K562 (cell line): ENCODE measurements at regions not wholly inside any gene's neighbourhood (a gene's known extent, or its start where the extent isn't known, plus 50 kb on each side); places are given as distances from the start of the nearest gene placed in this dataset.

Experiments
- ATAC-seq: fragments of 200-7000 bp; cut with Tn5 transposase; 3 replicates; pipeline ENCODE4 v1.9.1; 2020; ENCODE audit warnings: moderate library complexity
- BruUV-seq: library from RNA; stranded (reverse); fragments of 400-500 nt; replicated peaks from 2 replicates; lab custom pipeline; 2021; lab: Mats Ljungman, UMichigan
- CTCF ChIA-PET: fragments of 300-600 bp; formaldehyde crosslinking; extraction: SDS; loops from one replicate; lab custom pipeline; 2021; ENCODE audit warnings: low intra/inter-chr PET ratio; lab: Yijun Ruan, JAX
- POLR2A ChIA-PET: fragments of 300-600, 350-650 bp; sonication (Branson Sonifier 250); formaldehyde crosslinking; extraction: SDS; loops from one replicate; lab custom pipeline; 2021; ENCODE audit warnings: antibody characterized with exemption, inconsistent platforms; lab: Yijun Ruan, JAX
- DNase-seq, 4 experiments: peaks; one replicate each; pipeline versions ENCODE4 v3.0.0 to v3.0.0-alpha.2; 2011 to 2018; ENCODE audit warnings: low spot score in 3 of 4, mixed read lengths in 3 of 4; ENCODE audit errors: extremely low read depth in 1 of 4
- FAIRE-seq: peaks from 2 replicates; lab custom pipeline; 2011; peaks lifted over from hg19 to GRCh38; lab: Jason Lieb, UNC
- H2AFZ ChIP-seq: 2 replicates; pipeline ENCODE4 v1.6.0; 2011; ENCODE audit warnings: low read depth, low read length, control low read depth, inconsistent platforms
- H3K27ac ChIP-seq: fragments of 200-600 bp; 3 replicates; pipeline ENCODE4 v1.8.0; 2011; ENCODE audit warnings: low read depth, mild to moderate bottlenecking, control low read depth, inconsistent platforms, low read length, moderate library complexity, mixed read lengths; ENCODE audit errors: extremely low read depth
- H3K27me3 ChIP-seq, 2 experiments: fragments of 300-600 bp in 1 of 2; 2 replicates in 1 of 2; 3 replicates in 1 of 2; pipeline versions ENCODE4 v1.6.0 to v1.8.0; 2011; ENCODE audit warnings: inconsistent platforms in 2 of 2, low read length in 2 of 2, mild to moderate bottlenecking in 1 of 2, mixed read lengths in 1 of 2, moderate library complexity in 1 of 2; ENCODE audit not compliant: control insufficient read depth in 2 of 2, insufficient read depth in 2 of 2
- H3K36me3 ChIP-seq: fragments of 300-600 bp; 3 replicates; pipeline ENCODE4 v1.8.0; 2011; ENCODE audit warnings: mild to moderate bottlenecking, low read length, inconsistent platforms; ENCODE audit not compliant: control insufficient read depth, insufficient read depth
- H3K4me1 ChIP-seq, 2 experiments: fragments of 200-600 bp in 1 of 2; replicated peaks in 1 of 2; 2 replicates in 1 of 2; 3 replicates in 1 of 2; pipeline versions ENCODE4 v1.5.1 to v1.8.0; 2011; ENCODE audit warnings: inconsistent platforms in 2 of 2, low read length in 2 of 2, mild to moderate bottlenecking in 1 of 2, mixed read lengths in 1 of 2, moderate library complexity in 1 of 2; ENCODE audit not compliant: control insufficient read depth in 2 of 2, insufficient read depth in 2 of 2
- H3K4me2 ChIP-seq: 2 replicates; pipeline ENCODE4 v1.6.1; 2011; ENCODE audit warnings: low read length, control low read depth, inconsistent platforms, mixed read lengths; ENCODE audit not compliant: insufficient read depth
- H3K4me3 ChIP-seq: fragments of 200-600 bp; sonication (generic), shearing (Covaris generic); 2 replicates; pipeline ENCODE4 v1.5.1; 2016; ENCODE audit warnings: control low read depth, inconsistent platforms
- H3K79me2 ChIP-seq: fragments of 200-600 bp; 3 replicates; pipeline ENCODE4 v1.8.0; 2011; ENCODE audit warnings: low read length, inconsistent platforms; ENCODE audit not compliant: control insufficient read depth, insufficient read depth
- H3K9ac ChIP-seq, 2 experiments: 2 replicates each; pipeline versions ENCODE4 v1.6.0 to v1.6.1; 2011; ENCODE audit warnings: low read depth in 2 of 2, low read length in 2 of 2, control low read depth in 1 of 2, inconsistent platforms in 1 of 2, mild to moderate bottlenecking in 1 of 2, mixed read lengths in 1 of 2; ENCODE audit not compliant: insufficient read depth in 1 of 2
- H3K9me1 ChIP-seq: one replicate; pipeline ENCODE4 v1.6.0; 2011; ENCODE audit warnings: inconsistent platforms, mild to moderate bottlenecking, low read length, moderate library complexity; ENCODE audit not compliant: control insufficient read depth, insufficient read depth
- H3K9me3 ChIP-seq: replicated peaks from 2 replicates; pipeline ENCODE4 v1.5.1; 2011; ENCODE audit warnings: low read depth, low read length, inconsistent platforms; ENCODE audit not compliant: control insufficient read depth, insufficient read depth
- H4K20me1 ChIP-seq: replicated peaks from 2 replicates; pipeline ENCODE4 v1.6.1; 2011; ENCODE audit warnings: low read length, inconsistent platforms, mixed read lengths; ENCODE audit not compliant: control insufficient read depth, insufficient read depth
- CBX2 ChIP-seq: fragments of 200-600 bp; sonication (generic); IDR thresholded peaks from one replicate; pipeline ENCODE4 v1.6.1; 2012; ENCODE audit warnings: mild to moderate bottlenecking, low read length, inconsistent platforms; ENCODE audit not compliant: insufficient read depth, poor library complexity, severe bottlenecking
- CEBPG ChIP-seq, 3 experiments: fragments of 200-800 bp in 1 of 3; sonication (Bioruptor generic) in 1 of 3; sonication (generic) in 1 of 3; formaldehyde crosslinking in 1 of 3; IDR thresholded peaks in 2 of 3; conservative IDR thresholded peaks in 1 of 3; 2 replicates each; pipeline versions ENCODE4 v1.6.1 to v1.8.0; 2016 to 2022; ENCODE audit warnings: missing compliant biosample characterization in 2 of 3, missing genetic modification characterization in 2 of 3, mild to moderate bottlenecking in 1 of 3, missing genetic modification reagents in 1 of 3
- FOXM1 ChIP-seq, 2 experiments: fragments of 450-650 bp in 1 of 2; sonication (generic) in 1 of 2; formaldehyde crosslinking in 1 of 2; IDR thresholded peaks; 2 replicates each; pipeline versions ENCODE4 v1.6.1 to v1.9.0; 2017 to 2022; ENCODE audit warnings: low read depth in 2 of 2, mild to moderate bottlenecking in 2 of 2, missing genetic modification reagents in 1 of 2, moderate library complexity in 1 of 2
- ZKSCAN8 ChIP-seq: fragments of 200-800 bp; sonication (Bioruptor generic); IDR thresholded peaks from 2 replicates; pipeline ENCODE4 v1.6.1; 2016; ENCODE audit warnings: missing genetic modification characterization, missing compliant biosample characterization
- ZNF57 ChIP-seq: fragments of 450-650 bp; formaldehyde crosslinking; IDR thresholded peaks from 2 replicates; pipeline ENCODE4 v1.4.0; 2020; ENCODE audit warnings: mild to moderate bottlenecking, moderate library complexity
- WGBS: fragments of 100-300 bp; shearing (Covaris generic); methylation state at CpG from one replicate; pipeline ENCODE4 v1.1.6; 2016; ENCODE audit warnings: low coverage, mixed read lengths; ENCODE audit not compliant: insufficient coverage; ENCODE audit errors: missing lambda C conversion rate; 5-methylcytosine and 5-hydroxymethylcytosine counted together
- in situ Hi-C: fragments of 300-500 bp; cut with MboI; formaldehyde crosslinking; loops from 4 replicates; pipeline ENCODE4 v1.15.0; 2018; ENCODE audit warnings: inconsistent platforms, mixed read lengths
- intact Hi-C: fragments of 100-400 bp; cut with micrococcal nuclease; formaldehyde crosslinking; loops from 2 replicates; pipeline ENCODE4 v1.14.2; 2022
- TF ChIP-seq, protein P1 (sequence below): fragments of 200-800 bp; sonication (Bioruptor generic); IDR thresholded peaks from 2 replicates; pipeline ENCODE4 v1.6.1; 2017; ENCODE audit warnings: missing genetic modification characterization, missing compliant biosample characterization
- TF ChIP-seq, protein P2 (sequence below), 2 experiments: fragments of 450-650 bp in 1 of 2; sonication (generic) in 1 of 2; formaldehyde crosslinking in 1 of 2; IDR thresholded peaks; 2 replicates each; pipeline versions ENCODE4 v1.7.1 to v1.9.0; 2016 to 2022; ENCODE audit warnings: inconsistent platforms in 1 of 2, mild to moderate bottlenecking in 1 of 2, missing genetic modification reagents in 1 of 2
- TF ChIP-seq, protein P3 (sequence below): fragments of 450-650 bp; conservative IDR thresholded peaks from 2 replicates; pipeline ENCODE4 v1.6.1; 2016; ENCODE audit warnings: missing genetic modification characterization, low read depth, mild to moderate bottlenecking, control low read depth, missing compliant biosample characterization

DNA sequence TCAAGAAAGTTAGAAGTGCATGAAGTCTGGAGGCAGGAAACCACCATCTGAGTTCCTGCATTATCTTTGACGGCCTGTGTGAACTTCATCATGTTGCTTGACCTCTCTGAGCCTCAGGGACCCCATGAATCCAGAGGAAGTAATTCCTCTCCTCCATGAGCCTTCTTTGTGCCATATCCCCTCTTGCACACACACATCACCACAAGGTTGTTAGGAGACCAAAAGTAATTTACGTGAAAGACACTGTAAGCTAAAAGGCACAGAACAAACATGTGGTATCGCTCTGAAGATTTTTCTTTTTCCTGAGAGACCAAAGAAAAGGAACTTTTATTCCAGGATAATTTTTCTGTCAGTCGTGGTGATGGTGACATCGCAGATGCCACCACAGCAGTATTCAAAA is 55.9 kb upstream of the BCL6 start:
- no TSS peak for BruUV-seq
- Histone ChIP-seq H4K20me1 (no peaks in the 10 kb centered on the region), H2AFZ (no peak overlapping the region), H3K27ac (no peak overlapping the region), H3K9me1 (no peaks in the 10 kb centered on the region), H3K36me3 (no peaks in the 10 kb centered on the region), H3K79me2 (no peaks in the 10 kb centered on the region), H3K9ac (no peak overlapping the region), H3K27me3 (peaks cover 2 to 29% of the 10 kb centered on the region in 2 experiments; a peak in 4 of 5 replicates), H3K4me2 (no peak overlapping the region), H3K4me1 (no peaks in the 10 kb centered on the region), H3K4me3 (no peak overlapping the region), H3K9me3 (no peaks in the 10 kb centered on the region)
- ChIA-PET POLR2A (interaction anchor here (0.9 kb wide), 1 partner anchor 11 kb away, joined by 4 read pairs; no protein-coding TSS in a partner anchor), CTCF (no interaction called here)
- 2% methylated on average over 5 of the region's 5 CpGs for WGBS
- in situ Hi-C loops: no loop called here
- DNase-seq (no peak), ATAC-seq (no peak), FAIRE-seq (no peak)
- intact Hi-C loops: no loop called here
- no peak for TF ChIP-seq ZNF57 (CRISPR knock-in tag)
- TF ChIP-seq, protein P1, sequence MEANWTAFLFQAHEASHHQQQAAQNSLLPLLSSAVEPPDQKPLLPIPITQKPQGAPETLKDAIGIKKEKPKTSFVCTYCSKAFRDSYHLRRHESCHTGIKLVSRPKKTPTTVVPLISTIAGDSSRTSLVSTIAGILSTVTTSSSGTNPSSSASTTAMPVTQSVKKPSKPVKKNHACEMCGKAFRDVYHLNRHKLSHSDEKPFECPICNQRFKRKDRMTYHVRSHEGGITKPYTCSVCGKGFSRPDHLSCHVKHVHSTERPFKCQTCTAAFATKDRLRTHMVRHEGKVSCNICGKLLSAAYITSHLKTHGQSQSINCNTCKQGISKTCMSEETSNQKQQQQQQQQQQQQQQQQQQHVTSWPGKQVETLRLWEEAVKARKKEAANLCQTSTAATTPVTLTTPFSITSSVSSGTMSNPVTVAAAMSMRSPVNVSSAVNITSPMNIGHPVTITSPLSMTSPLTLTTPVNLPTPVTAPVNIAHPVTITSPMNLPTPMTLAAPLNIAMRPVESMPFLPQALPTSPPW (CRISPR knock-in tag): no peak
- TF ChIP-seq, protein P2, sequence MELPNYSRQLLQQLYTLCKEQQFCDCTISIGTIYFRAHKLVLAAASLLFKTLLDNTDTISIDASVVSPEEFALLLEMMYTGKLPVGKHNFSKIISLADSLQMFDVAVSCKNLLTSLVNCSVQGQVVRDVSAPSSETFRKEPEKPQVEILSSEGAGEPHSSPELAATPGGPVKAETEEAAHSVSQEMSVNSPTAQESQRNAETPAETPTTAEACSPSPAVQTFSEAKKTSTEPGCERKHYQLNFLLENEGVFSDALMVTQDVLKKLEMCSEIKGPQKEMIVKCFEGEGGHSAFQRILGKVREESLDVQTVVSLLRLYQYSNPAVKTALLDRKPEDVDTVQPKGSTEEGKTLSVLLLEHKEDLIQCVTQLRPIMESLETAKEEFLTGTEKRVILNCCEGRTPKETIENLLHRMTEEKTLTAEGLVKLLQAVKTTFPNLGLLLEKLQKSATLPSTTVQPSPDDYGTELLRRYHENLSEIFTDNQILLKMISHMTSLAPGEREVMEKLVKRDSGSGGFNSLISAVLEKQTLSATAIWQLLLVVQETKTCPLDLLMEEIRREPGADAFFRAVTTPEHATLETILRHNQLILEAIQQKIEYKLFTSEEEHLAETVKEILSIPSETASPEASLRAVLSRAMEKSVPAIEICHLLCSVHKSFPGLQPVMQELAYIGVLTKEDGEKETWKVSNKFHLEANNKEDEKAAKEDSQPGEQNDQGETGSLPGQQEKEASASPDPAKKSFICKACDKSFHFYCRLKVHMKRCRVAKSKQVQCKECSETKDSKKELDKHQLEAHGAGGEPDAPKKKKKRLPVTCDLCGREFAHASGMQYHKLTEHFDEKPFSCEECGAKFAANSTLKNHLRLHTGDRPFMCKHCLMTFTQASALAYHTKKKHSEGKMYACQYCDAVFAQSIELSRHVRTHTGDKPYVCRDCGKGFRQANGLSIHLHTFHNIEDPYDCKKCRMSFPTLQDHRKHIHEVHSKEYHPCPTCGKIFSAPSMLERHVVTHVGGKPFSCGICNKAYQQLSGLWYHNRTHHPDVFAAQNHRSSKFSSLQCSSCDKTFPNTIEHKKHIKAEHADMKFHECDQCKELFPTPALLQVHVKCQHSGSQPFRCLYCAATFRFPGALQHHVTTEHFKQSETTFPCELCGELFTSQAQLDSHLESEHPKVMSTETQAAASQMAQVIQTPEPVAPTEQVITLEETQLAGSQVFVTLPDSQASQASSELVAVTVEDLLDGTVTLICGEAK (IDR thresholded peaks at IDR 0.05): no peak
- TF ChIP-seq, protein P2 (CRISPR knock-in tag; IDR thresholded peaks at IDR 0.05): no peak
- no peak for TF ChIP-seq CEBPG (CRISPR knock-in tag; IDR thresholded peaks at IDR 0.05)
- TF ChIP-seq CEBPG (tag; conservative IDR thresholded peaks at IDR 0.05 in 1 of 2, IDR thresholded peaks at IDR 0.05 in 1 of 2): no peak
- TF ChIP-seq ZKSCAN8 (CRISPR knock-in tag): no peak
- TF ChIP-seq FOXM1 (IDR thresholded peaks at IDR 0.05; ENCODE audit: low read depth): no peak
- TF ChIP-seq FOXM1 (CRISPR knock-in tag; IDR thresholded peaks at IDR 0.05; ENCODE audit: low read depth): no peak
- TF ChIP-seq CBX2: no peak
- TF ChIP-seq, protein P3, sequence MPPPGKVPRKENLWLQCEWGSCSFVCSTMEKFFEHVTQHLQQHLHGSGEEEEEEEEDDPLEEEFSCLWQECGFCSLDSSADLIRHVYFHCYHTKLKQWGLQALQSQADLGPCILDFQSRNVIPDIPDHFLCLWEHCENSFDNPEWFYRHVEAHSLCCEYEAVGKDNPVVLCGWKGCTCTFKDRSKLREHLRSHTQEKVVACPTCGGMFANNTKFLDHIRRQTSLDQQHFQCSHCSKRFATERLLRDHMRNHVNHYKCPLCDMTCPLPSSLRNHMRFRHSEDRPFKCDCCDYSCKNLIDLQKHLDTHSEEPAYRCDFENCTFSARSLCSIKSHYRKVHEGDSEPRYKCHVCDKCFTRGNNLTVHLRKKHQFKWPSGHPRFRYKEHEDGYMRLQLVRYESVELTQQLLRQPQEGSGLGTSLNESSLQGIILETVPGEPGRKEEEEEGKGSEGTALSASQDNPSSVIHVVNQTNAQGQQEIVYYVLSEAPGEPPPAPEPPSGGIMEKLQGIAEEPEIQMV: no peak
